Effector memory CD4-positive, alpha-beta T cell (primary cell): ENCODE measurements at regions not wholly inside any gene's neighbourhood (a gene's known extent, or its start where the extent isn't known, plus 50 kb on each side); places are given as distances from the start of the nearest gene placed in this dataset.

Source experiments
- DNase-seq, 3 donors: peaks; one replicate each; pipeline ENCODE4 v3.0.0-alpha.2; 2020
- H3K27ac ChIP-seq: 2 replicates; pipeline ENCODE4 v1.7.0; 2013; ENCODE audit warnings: mild to moderate bottlenecking, low read length, moderate library complexity; ENCODE audit not compliant: insufficient read depth, poor library complexity, severe bottlenecking
- H3K27me3 ChIP-seq: replicated peaks from 2 replicates; pipeline ENCODE4 v1.7.0; 2013; ENCODE audit warnings: mild to moderate bottlenecking, low read length; ENCODE audit not compliant: insufficient read depth, control insufficient read depth, poor library complexity, severe bottlenecking
- H3K36me3 ChIP-seq: 2 replicates; pipeline ENCODE4 v1.7.0; 2013; ENCODE audit warnings: mild to moderate bottlenecking, low read length, moderate library complexity; ENCODE audit not compliant: control insufficient read depth, insufficient read depth
- H3K4me1 ChIP-seq: 2 replicates; pipeline ENCODE4 v1.7.0; 2013; ENCODE audit warnings: low read length, mild to moderate bottlenecking; ENCODE audit not compliant: control insufficient read depth, insufficient read depth, poor library complexity, severe bottlenecking
- H3K4me3 ChIP-seq: 2 replicates; pipeline ENCODE4 v1.7.0; 2013; ENCODE audit warnings: low read length, low read depth, mild to moderate bottlenecking; ENCODE audit not compliant: insufficient read depth, poor library complexity, severe bottlenecking
- H3K9me3 ChIP-seq: 2 replicates; pipeline ENCODE4 v1.7.0; 2013; ENCODE audit warnings: mild to moderate bottlenecking, low read length, moderate library complexity; ENCODE audit not compliant: control insufficient read depth

DNA sequence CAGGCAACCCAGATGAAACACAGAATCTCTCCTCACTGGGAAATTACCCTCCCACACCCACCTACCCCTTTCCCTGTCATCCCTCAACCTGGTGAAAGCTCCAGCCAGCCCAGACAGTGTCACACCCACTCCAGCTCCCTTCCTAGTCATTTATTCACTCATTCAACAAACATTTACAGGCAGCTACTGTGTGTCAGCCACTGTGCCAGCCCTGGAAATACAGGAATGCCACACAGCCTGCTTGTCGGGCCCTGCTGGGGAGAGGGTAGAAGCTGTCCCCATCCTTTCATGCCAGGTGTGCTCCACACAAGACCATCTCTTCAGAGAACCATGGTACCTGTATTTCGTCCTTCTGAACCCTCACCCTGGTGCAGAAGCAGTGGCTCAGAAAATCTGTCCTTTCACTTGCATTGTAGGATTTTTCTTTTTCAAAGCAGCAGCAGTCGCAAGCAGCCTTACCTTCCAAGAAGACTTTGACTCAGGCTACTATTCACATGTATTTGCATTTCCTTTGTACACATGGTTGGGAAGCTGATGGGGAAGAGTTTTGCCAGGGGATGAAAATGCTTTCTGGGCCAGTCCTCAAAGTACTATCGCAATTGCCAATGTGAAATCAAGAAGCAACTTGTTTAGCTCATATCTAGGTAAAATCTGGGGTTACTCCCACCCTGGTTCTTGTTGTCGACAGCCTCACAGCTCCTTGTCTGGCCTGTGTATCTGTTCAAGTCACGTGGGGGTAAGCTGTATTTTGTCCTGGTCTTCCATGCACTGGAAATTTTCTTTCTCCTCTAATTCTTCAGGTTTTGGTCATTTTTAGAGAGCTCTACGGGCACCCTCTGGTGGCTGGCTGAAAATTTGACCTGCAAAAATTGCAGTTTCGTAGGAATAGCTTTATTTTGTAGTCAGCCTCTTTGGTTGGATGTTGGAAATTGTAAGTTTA is 147.4 kb upstream of the EGLN3 start:
- DNase-seq = no peak

DNA sequence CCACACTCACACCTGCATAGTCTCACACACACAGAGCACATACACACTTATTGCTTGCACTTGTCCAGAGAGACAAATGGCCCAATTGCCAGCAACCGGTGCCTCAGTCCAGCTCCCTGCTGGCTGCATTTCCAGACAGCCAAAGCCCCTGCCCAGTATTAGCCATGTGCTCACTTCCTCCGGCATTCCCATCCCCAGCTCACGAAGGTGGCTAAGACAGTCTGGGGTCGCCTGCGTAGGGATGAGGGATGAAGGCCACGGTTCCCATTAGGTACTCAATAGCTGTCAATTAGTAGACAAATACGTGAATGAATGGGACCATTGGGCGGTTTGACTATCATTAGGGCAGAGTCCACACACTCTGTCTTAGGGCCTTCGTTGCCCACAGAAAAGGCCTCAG is 146.8 kb upstream of the EGLN3 start:
- Histone ChIP-seq H3K36me3 (no peaks in the 10 kb centered on the region), H3K27me3 (no peaks in the 10 kb centered on the region), H3K9me3 (no peaks in the 10 kb centered on the region), H3K27ac (no peak overlapping the region), H3K4me3 (no peak overlapping the region), H3K4me1 (no peaks in the 10 kb centered on the region)
- no peak for DNase-seq

More for the DNA sequence above, 147.4 kb upstream of the EGLN3 start:
- Histone ChIP-seq H3K4me3 (no peak overlapping the region), H3K9me3 (no peaks in the 10 kb centered on the region), H3K27ac (no peak overlapping the region), H3K4me1 (no peaks in the 10 kb centered on the region), H3K36me3 (no peaks in the 10 kb centered on the region), H3K27me3 (no peaks in the 10 kb centered on the region)

DNA sequence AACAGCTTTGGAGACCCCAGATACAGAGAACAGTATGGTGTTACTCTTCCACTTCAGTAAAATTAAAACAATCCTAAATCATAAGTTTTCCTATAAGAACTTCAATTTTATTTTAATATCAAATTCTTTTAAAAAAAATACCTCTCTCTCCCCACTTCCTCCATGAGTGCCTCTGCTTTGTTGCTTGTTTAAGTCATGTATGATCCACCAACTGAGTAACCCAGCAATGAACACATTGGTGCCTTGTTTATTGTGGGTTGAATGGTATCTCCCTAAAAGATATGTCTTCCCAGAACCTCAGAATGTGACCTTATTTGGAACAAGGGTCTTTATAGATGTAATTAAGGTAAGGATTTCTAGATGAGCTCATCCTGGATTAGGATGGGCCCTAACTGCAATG is 143.5 kb upstream of the EGLN3 start:
- DNase-seq = no peak
- Histone ChIP-seq H3K27ac (no peak overlapping the region), H3K4me1 (no peaks in the 10 kb centered on the region), H3K36me3 (no peaks in the 10 kb centered on the region), H3K9me3 (no peaks in the 10 kb centered on the region), H3K27me3 (no peaks in the 10 kb centered on the region), H3K4me3 (no peak overlapping the region)

GRCh38 chr14:34093883-34094282 is 143.0 kb upstream of the EGLN3 start:
- Histone ChIP-seq H3K4me1 (no peaks in the 10 kb centered on the region), H3K27ac (no peak overlapping the region), H3K4me3 (no peak overlapping the region), H3K36me3 (no peaks in the 10 kb centered on the region), H3K27me3 (no peaks in the 10 kb centered on the region), H3K9me3 (no peaks in the 10 kb centered on the region)
- no peak for DNase-seq

GRCh38 chr14:34090451-34090850 is 139.6 kb upstream of the EGLN3 start:
- no peaks in the 10 kb centered on the region for H3K4me1 ChIP-seq

DNA sequence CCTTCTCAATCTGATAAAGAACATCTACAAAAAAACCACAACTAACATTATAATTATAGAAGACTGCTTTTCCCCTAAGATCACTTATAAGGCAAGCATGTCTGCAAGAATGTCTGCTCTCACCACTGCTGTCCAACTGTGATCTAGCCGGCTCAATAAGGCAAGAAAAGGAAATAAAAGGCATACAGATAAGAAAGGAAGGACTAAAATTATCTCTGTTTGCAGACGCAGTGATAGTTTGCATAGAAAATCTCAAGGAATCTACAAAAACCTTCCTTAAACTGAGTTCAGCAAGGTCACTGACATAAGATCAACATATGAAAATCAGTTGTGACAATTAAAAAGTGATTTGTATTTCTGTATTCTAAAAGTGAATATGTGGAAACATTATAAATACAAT is 138.0 kb upstream of the EGLN3 start:
- no peak for DNase-seq
- Histone ChIP-seq H3K9me3 (no peaks in the 10 kb centered on the region), H3K36me3 (no peaks in the 10 kb centered on the region), H3K4me1 (no peaks in the 10 kb centered on the region), H3K27ac (no peak overlapping the region), H3K27me3 (no peaks in the 10 kb centered on the region), H3K4me3 (no peak overlapping the region)

More at GRCh38 chr14:34090451-34090850, 139.6 kb upstream of the EGLN3 start:
- no peak overlapping the region for H3K4me3 ChIP-seq
- H3K27me3 ChIP-seq = no peaks in the 10 kb centered on the region
- no peaks in the 10 kb centered on the region for H3K36me3 ChIP-seq
- H3K27ac ChIP-seq = no peak overlapping the region
- DNase-seq = no peak
- H3K9me3 ChIP-seq = no peaks in the 10 kb centered on the region

GRCh38 chr14:34087571-34087970 is 136.7 kb upstream of the EGLN3 start:
- H3K4me3 ChIP-seq = no peak overlapping the region

DNA sequence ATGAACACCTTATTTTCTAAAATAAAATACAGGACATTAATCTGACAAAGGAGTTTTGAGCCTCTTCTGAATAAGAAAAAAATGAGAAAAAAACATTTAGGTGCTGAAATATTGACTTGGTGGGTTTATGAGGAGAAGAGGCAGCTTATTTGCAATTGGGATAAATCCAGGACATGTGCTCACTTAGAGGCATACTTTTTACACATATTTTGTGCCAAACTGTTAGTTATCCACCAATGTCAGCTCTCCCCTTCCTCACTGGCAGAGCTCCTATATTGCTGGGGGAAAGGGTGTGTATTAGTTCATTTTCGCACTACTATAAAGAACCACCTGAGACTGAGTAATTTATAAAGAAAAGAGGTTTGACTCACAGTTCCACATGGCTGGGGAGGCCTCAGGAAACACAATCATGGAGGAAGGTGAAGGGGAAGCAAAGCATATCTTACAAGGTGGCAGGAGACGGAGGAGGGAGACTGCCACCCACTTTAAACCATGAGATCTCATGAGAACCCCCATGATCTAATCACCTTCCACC is 135.4 kb upstream of the EGLN3 start:
- DNase-seq = no peak
- no peak overlapping the region for H3K4me3 ChIP-seq
- H3K9me3 ChIP-seq = no peaks in the 10 kb centered on the region
- H3K27me3 ChIP-seq = no peaks in the 10 kb centered on the region
- no peaks in the 10 kb centered on the region for H3K36me3 ChIP-seq
- H3K27ac ChIP-seq = no peak overlapping the region
- no peaks in the 10 kb centered on the region for H3K4me1 ChIP-seq

More at GRCh38 chr14:34087571-34087970, 136.7 kb upstream of the EGLN3 start:
- Histone ChIP-seq H3K27me3 (no peaks in the 10 kb centered on the region), H3K27ac (no peak overlapping the region), H3K4me1 (no peaks in the 10 kb centered on the region), H3K9me3 (no peaks in the 10 kb centered on the region), H3K36me3 (no peaks in the 10 kb centered on the region)
- DNase-seq = no peak

DNA sequence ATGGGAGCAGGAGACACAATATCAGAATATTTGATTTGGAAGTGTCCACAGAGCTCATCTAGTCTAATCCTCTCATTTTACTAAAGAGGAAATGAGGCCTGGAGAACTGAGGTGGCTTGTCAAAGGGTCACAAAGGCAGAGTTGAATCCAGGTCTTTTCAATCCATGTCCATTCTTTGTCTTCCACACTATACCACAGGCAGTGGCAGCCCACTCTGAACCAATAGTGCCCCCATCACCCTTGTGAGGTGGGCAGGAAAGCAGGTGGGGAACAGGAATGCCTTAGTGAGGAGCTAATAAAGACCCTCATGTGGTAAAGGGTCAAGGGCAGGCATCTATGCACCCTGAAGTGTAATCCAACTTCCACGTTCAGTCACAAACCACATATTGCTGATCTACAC is 134.8 kb upstream of the EGLN3 start:
- no peak overlapping the region for H3K27ac ChIP-seq
- H3K9me3 ChIP-seq = no peaks in the 10 kb centered on the region
- H3K36me3 ChIP-seq = no peaks in the 10 kb centered on the region
- no peaks in the 10 kb centered on the region for H3K27me3 ChIP-seq
- no peak overlapping the region for H3K4me3 ChIP-seq
- DNase-seq = no peak
- H3K4me1 ChIP-seq = no peaks in the 10 kb centered on the region

DNA sequence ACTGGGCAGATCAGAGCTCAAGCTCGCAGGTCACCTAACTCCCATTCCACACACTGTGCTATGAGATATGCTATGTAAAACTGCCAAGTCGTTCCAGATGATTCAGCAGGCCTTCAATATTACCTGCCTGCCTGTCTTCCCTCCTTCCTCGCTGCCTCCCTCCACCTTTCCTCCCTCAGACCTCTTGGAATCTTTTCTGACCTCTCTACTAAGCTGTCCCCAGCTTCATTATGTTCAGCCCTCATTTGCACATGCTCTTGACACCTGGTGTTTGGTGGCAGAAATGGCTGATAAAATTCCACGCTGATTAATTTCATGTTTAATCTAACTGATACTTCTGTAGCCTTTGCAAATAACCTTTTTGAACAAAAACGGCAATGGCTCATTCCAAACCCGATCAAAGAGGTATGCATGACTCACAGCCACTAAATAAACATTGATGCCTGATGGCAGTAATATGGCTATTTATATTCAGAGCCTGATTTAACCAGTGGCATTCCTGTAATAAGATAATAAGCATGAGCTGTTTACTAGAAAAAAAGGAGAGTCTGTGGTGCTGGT is 130.8 kb upstream of the EGLN3 start:
- DNase-seq = no peak
- Histone ChIP-seq H3K36me3 (no peaks in the 10 kb centered on the region), H3K4me3 (no peak overlapping the region), H3K27me3 (no peaks in the 10 kb centered on the region), H3K4me1 (no peaks in the 10 kb centered on the region), H3K9me3 (no peaks in the 10 kb centered on the region), H3K27ac (no peak overlapping the region)
